ENCODE measurements at regions not wholly inside any gene's neighbourhood (a gene's known extent, or its start where the extent isn't known, plus 50 kb on each side); places are given as distances from the start of the nearest gene placed in this dataset.

GRCh38 chr2:16459606-16460005 is 206.0 kb downstream of the CYRIA start:
- Histone ChIP-seq H3K9me3 (ENCODE audit: insufficient read depth, low read depth, low read length) (no peaks in the 10 kb centered on the region; the same call in 1 of the 2 replicates), H3K4me3 (ENCODE audit: low read length) (no peak overlapping the region), H3K36me3 (ENCODE audit: insufficient read depth, low read length) (no peaks in the 10 kb centered on the region), H3K9ac (ENCODE audit: low read depth, low read length) (no peak overlapping the region), H3K4me1 (ENCODE audit: insufficient read depth, low read length) (peaks cover 2% of the 10 kb centered on the region; the same call in 1 of the 2 replicates), H3K27ac (ENCODE audit: low read depth, low read length) (no peak overlapping the region), H3K27me3 (ENCODE audit: insufficient read depth, low read length) (no peaks in the 10 kb centered on the region)

GRCh38 chr2:16454621-16455020 is 211.0 kb downstream of the CYRIA start:
- Histone ChIP-seq H3K9ac (ENCODE audit: low read depth, low read length) (no peak overlapping the region), H3K4me3 (ENCODE audit: low read length) (no peak overlapping the region), H3K9me3 (ENCODE audit: insufficient read depth, low read depth, low read length) (no peaks in the 10 kb centered on the region; the same call in 1 of the 2 replicates), H3K27me3 (ENCODE audit: insufficient read depth, low read length) (no peaks in the 10 kb centered on the region), H3K27ac (ENCODE audit: low read depth, low read length) (no peak overlapping the region), H3K36me3 (ENCODE audit: insufficient read depth, low read length) (no peaks in the 10 kb centered on the region), H3K4me1 (ENCODE audit: insufficient read depth, low read length) (no peaks in the 10 kb centered on the region)
- WGBS: 95% methylated on average over 2 of the region's 2 CpGs

GRCh38 chr2:16452123-16452522 is 213.5 kb downstream of the CYRIA start:
- no peaks in the 10 kb centered on the region for H3K4me1 ChIP-seq (ENCODE audit: insufficient read depth, low read length)
- no peak overlapping the region for H3K27ac ChIP-seq (ENCODE audit: low read depth, low read length)
- 96% methylated on average over 5 of the region's 5 CpGs for WGBS
- H3K36me3 ChIP-seq (ENCODE audit: insufficient read depth, low read length): no peaks in the 10 kb centered on the region
- H3K4me3 ChIP-seq (ENCODE audit: low read length): no peak overlapping the region
- no peaks in the 10 kb centered on the region for H3K9me3 ChIP-seq (ENCODE audit: insufficient read depth, low read depth, low read length)
- no peak overlapping the region for H3K9ac ChIP-seq (ENCODE audit: low read depth, low read length)
- H3K27me3 ChIP-seq (ENCODE audit: insufficient read depth, low read length): no peaks in the 10 kb centered on the region

GRCh38 chr2:16446706-16447105 is 218.9 kb downstream of the CYRIA start:
- no peak overlapping the region for H3K27ac ChIP-seq (ENCODE audit: low read depth, low read length)
- 94% methylated on average over 1 of the region's 1 CpG for WGBS
- no peaks in the 10 kb centered on the region for H3K27me3 ChIP-seq (ENCODE audit: insufficient read depth, low read length)
- H3K9me3 ChIP-seq (ENCODE audit: insufficient read depth, low read depth, low read length): no peaks in the 10 kb centered on the region
- no peak overlapping the region for H3K9ac ChIP-seq (ENCODE audit: low read depth, low read length)
- H3K36me3 ChIP-seq (ENCODE audit: insufficient read depth, low read length): no peaks in the 10 kb centered on the region
- no peaks in the 10 kb centered on the region for H3K4me1 ChIP-seq (ENCODE audit: insufficient read depth, low read length)
- no peak overlapping the region for H3K4me3 ChIP-seq (ENCODE audit: low read length)

DNA sequence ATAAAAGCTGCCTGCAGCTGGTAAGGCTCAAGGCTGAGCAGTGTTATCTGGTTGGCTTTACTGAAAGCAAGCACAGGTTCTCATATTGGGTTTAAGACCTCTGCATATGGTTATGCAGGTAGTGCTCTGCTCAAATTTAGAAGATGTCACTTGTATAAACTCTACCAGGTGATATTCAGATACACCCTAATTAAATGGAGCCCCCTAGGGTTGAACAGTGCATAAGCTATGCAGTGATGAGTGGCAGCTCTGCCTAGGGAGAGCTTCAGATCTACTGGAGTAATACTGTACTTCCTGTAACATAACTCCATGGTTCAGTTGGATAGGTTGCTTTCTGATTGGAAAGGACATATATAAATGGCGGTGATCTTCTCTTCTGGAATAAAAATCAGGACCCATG is 222.7 kb downstream of the CYRIA start:
- H3K27me3 ChIP-seq (ENCODE audit: insufficient read depth, low read length): no peaks in the 10 kb centered on the region
- H3K27ac ChIP-seq (ENCODE audit: low read depth, low read length): no peak overlapping the region
- 100% methylated on average over 1 of the region's 1 CpG for WGBS
- no peaks in the 10 kb centered on the region for H3K36me3 ChIP-seq (ENCODE audit: insufficient read depth, low read length)
- H3K9ac ChIP-seq (ENCODE audit: low read depth, low read length): no peak overlapping the region
- no peaks in the 10 kb centered on the region for H3K4me1 ChIP-seq (ENCODE audit: insufficient read depth, low read length)
- no peaks in the 10 kb centered on the region for H3K9me3 ChIP-seq (ENCODE audit: insufficient read depth, low read depth, low read length)
- H3K4me3 ChIP-seq (ENCODE audit: low read length): no peak overlapping the region

DNA sequence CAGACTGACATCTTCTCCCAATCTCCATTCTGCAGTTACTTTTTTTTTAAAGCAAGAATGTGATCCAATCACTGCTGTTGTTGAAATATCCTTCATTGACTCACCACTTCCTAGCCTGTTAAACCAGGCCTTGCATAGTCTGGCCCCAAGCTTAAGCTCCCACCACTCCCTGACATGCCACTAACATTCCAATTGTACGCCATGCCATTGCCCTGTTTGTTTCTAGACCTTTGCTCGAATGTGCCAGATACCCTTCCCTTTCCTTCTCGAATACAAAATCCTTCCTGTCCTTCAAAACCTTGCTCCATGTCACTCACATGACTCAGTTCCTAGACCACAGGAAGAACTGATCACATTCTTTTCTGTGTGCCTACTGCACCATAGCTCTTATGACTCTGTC is 224.2 kb downstream of the CYRIA start:
- H3K36me3 ChIP-seq (ENCODE audit: insufficient read depth, low read length): no peaks in the 10 kb centered on the region
- no peak overlapping the region for H3K27ac ChIP-seq (ENCODE audit: low read depth, low read length)
- WGBS: 90% methylated on average over 3 of the region's 3 CpGs
- H3K9me3 ChIP-seq (ENCODE audit: insufficient read depth, low read depth, low read length): no peaks in the 10 kb centered on the region
- no peaks in the 10 kb centered on the region for H3K4me1 ChIP-seq (ENCODE audit: insufficient read depth, low read length)
- H3K9ac ChIP-seq (ENCODE audit: low read depth, low read length): no peak overlapping the region
- no peak overlapping the region for H3K4me3 ChIP-seq (ENCODE audit: low read length)
- no peaks in the 10 kb centered on the region for H3K27me3 ChIP-seq (ENCODE audit: insufficient read depth, low read length)

DNA sequence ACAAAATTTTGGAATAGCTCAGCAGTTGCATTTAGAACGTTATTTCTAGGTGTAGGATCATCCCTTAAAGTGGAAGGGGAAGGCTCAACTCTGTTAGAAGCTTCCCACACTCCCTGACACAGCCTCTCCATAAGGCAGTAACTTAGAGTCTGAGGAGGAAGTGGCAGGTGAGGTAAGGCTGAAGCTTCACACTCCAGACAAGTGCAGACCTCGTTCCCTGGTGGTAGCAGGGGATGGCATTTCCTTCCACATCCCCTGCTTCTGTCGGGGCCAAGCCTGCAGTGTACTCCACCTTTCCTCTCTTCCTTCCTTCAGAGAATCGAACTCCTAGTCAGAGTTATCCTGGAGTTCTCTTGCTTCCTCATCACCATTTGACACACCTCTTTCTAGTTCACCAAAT is 224.7 kb downstream of the CYRIA start:
- no peak overlapping the region for H3K9ac ChIP-seq (ENCODE audit: low read depth, low read length)
- no peaks in the 10 kb centered on the region for H3K9me3 ChIP-seq (ENCODE audit: insufficient read depth, low read depth, low read length)
- H3K27ac ChIP-seq (ENCODE audit: low read depth, low read length): no peak overlapping the region
- H3K36me3 ChIP-seq (ENCODE audit: insufficient read depth, low read length): no peaks in the 10 kb centered on the region
- WGBS: 95% methylated on average over 3 of the region's 4 CpGs
- no peaks in the 10 kb centered on the region for H3K27me3 ChIP-seq (ENCODE audit: insufficient read depth, low read length)
- H3K4me1 ChIP-seq (ENCODE audit: insufficient read depth, low read length): no peaks in the 10 kb centered on the region
- no peak overlapping the region for H3K4me3 ChIP-seq (ENCODE audit: low read length)

GRCh38 chr2:16438613-16439321 is 226.9 kb downstream of the CYRIA start:
- H3K36me3 ChIP-seq (ENCODE audit: insufficient read depth, low read length): no peaks in the 10 kb centered on the region
- no peaks in the 10 kb centered on the region for H3K9me3 ChIP-seq (ENCODE audit: insufficient read depth, low read depth, low read length)
- H3K27me3 ChIP-seq (ENCODE audit: insufficient read depth, low read length): no peaks in the 10 kb centered on the region
- H3K4me3 ChIP-seq (ENCODE audit: low read length): no peak overlapping the region
- WGBS: 88% methylated on average over 8 of the region's 8 CpGs
- no peak overlapping the region for H3K9ac ChIP-seq (ENCODE audit: low read depth, low read length)
- H3K4me1 ChIP-seq (ENCODE audit: insufficient read depth, low read length): no peaks in the 10 kb centered on the region
- H3K27ac ChIP-seq (ENCODE audit: low read depth, low read length): no peak overlapping the region

GRCh38 chr2:16437189-16437588 is 228.4 kb downstream of the CYRIA start:
- Histone ChIP-seq H3K4me1 (ENCODE audit: insufficient read depth, low read length) (no peaks in the 10 kb centered on the region), H3K36me3 (ENCODE audit: insufficient read depth, low read length) (no peaks in the 10 kb centered on the region), H3K27me3 (ENCODE audit: insufficient read depth, low read length) (no peaks in the 10 kb centered on the region), H3K27ac (ENCODE audit: low read depth, low read length) (no peak overlapping the region), H3K9ac (ENCODE audit: low read depth, low read length) (no peak overlapping the region), H3K4me3 (ENCODE audit: low read length) (no peak overlapping the region), H3K9me3 (ENCODE audit: insufficient read depth, low read depth, low read length) (no peaks in the 10 kb centered on the region)
- 77% methylated on average over 5 of the region's 5 CpGs for WGBS

DNA sequence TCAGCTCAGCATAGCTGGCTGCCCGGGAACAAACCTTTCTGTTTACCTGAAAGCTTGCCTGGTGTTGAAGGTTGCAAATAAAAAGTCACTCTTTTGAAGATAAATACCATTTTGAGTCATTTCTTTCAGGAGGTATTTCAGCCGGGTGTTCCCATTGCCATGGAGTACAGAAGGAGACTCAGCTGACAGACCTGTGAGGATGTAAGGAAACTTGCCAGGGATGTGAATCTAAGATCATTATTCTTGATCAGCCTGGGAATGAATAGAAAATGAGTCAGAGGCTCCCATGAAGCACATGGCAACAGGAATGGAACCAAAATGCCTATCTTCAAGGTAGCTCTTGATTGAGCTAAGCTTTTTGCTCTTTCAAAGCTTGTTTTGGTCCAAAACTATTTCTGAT is 231.2 kb downstream of the CYRIA start:
- no peak overlapping the region for H3K4me3 ChIP-seq (ENCODE audit: low read length)

GRCh38 chr2:16430846-16431245 is 234.8 kb downstream of the CYRIA start:
- no peaks in the 10 kb centered on the region for H3K9me3 ChIP-seq (ENCODE audit: insufficient read depth, low read depth, low read length)
- H3K27me3 ChIP-seq (ENCODE audit: insufficient read depth, low read length): no peaks in the 10 kb centered on the region
- no peaks in the 10 kb centered on the region for H3K4me1 ChIP-seq (ENCODE audit: insufficient read depth, low read length)
- H3K27ac ChIP-seq (ENCODE audit: low read depth, low read length): no peak overlapping the region
- no peak overlapping the region for H3K4me3 ChIP-seq (ENCODE audit: low read length)
- no peaks in the 10 kb centered on the region for H3K36me3 ChIP-seq (ENCODE audit: insufficient read depth, low read length)
- WGBS: 89% methylated on average over 3 of the region's 3 CpGs
- no peak overlapping the region for H3K9ac ChIP-seq (ENCODE audit: low read depth, low read length)

More for the DNA sequence above, 231.2 kb downstream of the CYRIA start:
- no peaks in the 10 kb centered on the region for H3K27me3 ChIP-seq (ENCODE audit: insufficient read depth, low read length)
- no peak overlapping the region for H3K27ac ChIP-seq (ENCODE audit: low read depth, low read length)
- H3K4me1 ChIP-seq (ENCODE audit: insufficient read depth, low read length): no peaks in the 10 kb centered on the region
- H3K9me3 ChIP-seq (ENCODE audit: insufficient read depth, low read depth, low read length): no peaks in the 10 kb centered on the region
- H3K36me3 ChIP-seq (ENCODE audit: insufficient read depth, low read length): no peaks in the 10 kb centered on the region
- WGBS: 89% methylated on average over 2 of the region's 2 CpGs
- no peak overlapping the region for H3K9ac ChIP-seq (ENCODE audit: low read depth, low read length)
